HG03097 (cell line): ENCODE measurements at regions not wholly inside any gene's neighbourhood (a gene's known extent, or its start where the extent isn't known, plus 50 kb on each side); places are given as distances from the start of the nearest gene placed in this dataset.

Experiments
- ATAC-seq: cut with Tn5 transposase; IDR thresholded peaks from one replicate; pipeline ENCODE4 v1.9.1; 2021; ENCODE audit not compliant: unreplicated experiment, low FRiP score

GRCh38 chr2:176496761-176497160, 227.5 kb downstream of the MTX2 start:
- no peak for ATAC-seq

- ATAC-seq = no peak
These were observed 231.7 kb downstream of the MTX2 start for GRCh38 chr2:176500901-176501300.

- ATAC-seq = no peak
These were observed 232.4 kb downstream of the MTX2 start for GRCh38 chr2:176501617-176502016.

GRCh38 chr2:176502619-176503018, 233.4 kb downstream of the MTX2 start:
- ATAC-seq = no peak

- ATAC-seq = no peak
These were observed 234.5 kb downstream of the MTX2 start for GRCh38 chr2:176503776-176504175.

GRCh38 chr2:176504440-176504839, 235.2 kb downstream of the MTX2 start:
- ATAC-seq = no peak

- no peak for ATAC-seq
These were observed 238.5 kb downstream of the MTX2 start for GRCh38 chr2:176507786-176508185.

- no peak for ATAC-seq
These were observed 239.1 kb downstream of the MTX2 start for GRCh38 chr2:176508374-176508773.

- no peak for ATAC-seq
These were observed 239.9 kb downstream of the MTX2 start for GRCh38 chr2:176508984-176509740.

- ATAC-seq = no peak
These were observed 245.0 kb downstream of the MTX2 start for GRCh38 chr2:176514276-176514675.

- no peak for ATAC-seq
These were observed 245.7 kb downstream of the MTX2 start for GRCh38 chr2:176514805-176515500.

- ATAC-seq = no peak
These were observed 246.9 kb downstream of the MTX2 start for GRCh38 chr2:176516051-176516602.

GRCh38 chr2:176518823-176519222, 249.6 kb downstream of the MTX2 start:
- ATAC-seq = no peak

GRCh38 chr2:176521878-176522670, 252.8 kb downstream of the MTX2 start:
- no peak for ATAC-seq

- ATAC-seq = no peak
These were observed 255.8 kb downstream of the MTX2 start for GRCh38 chr2:176525086-176525485.

- ATAC-seq = no peak
These were observed 258.0 kb downstream of the MTX2 start for GRCh38 chr2:176526995-176527901.

- ATAC-seq = no peak
These were observed 262.4 kb downstream of the MTX2 start for GRCh38 chr2:176531608-176532007.

GRCh38 chr2:176533505-176534193, 264.4 kb downstream of the MTX2 start:
- no peak for ATAC-seq

GRCh38 chr2:176534798-176535466, 265.7 kb downstream of the MTX2 start:
- no peak for ATAC-seq
